Activated CD4-positive, alpha-beta T cell treated with anti-CD3 and anti-CD28 coated beads, Interleukin-2, amount 10 ng/mL, durations not matched to agents 24 days and 14 days (primary cell): ENCODE measurements at regions not wholly inside any gene's neighbourhood (a gene's known extent, or its start where the extent isn't known, plus 50 kb on each side); places are given as distances from the start of the nearest gene placed in this dataset.
"Not testable (repeated sequence)": the region's sequence is repeated elsewhere in the genome, so short reads cannot be mapped to it uniquely, and the experiment has no call there.

Experiments used
- DNase-seq: peaks from one replicate; pipeline ENCODE4 v3.0.0; 2022
- H3K27ac Mint-ChIP-seq: one replicate; pipeline ENCODE4 v1.8.0; 2022; ENCODE audit warnings: mild to moderate bottlenecking, mixed read lengths
- H3K27me3 Mint-ChIP-seq: one replicate; pipeline ENCODE4 v1.8.0; 2022; ENCODE audit warnings: mixed read lengths
- H3K36me3 Mint-ChIP-seq: one replicate; pipeline ENCODE4 v1.8.0; 2022; ENCODE audit warnings: low read depth, mild to moderate bottlenecking, mixed read lengths
- H3K4me1 Mint-ChIP-seq: one replicate; pipeline ENCODE4 v1.8.0; 2021; ENCODE audit warnings: mixed read lengths
- H3K4me3 Mint-ChIP-seq: one replicate; pipeline ENCODE4 v1.8.0; 2022; ENCODE audit warnings: mild to moderate bottlenecking, moderate library complexity, mixed read lengths
- H3K9me3 Mint-ChIP-seq: one replicate; pipeline ENCODE4 v1.8.0; 2021; ENCODE audit warnings: mixed read lengths
- intact Hi-C: fragments of 100-400 bp; cut with micrococcal nuclease; formaldehyde crosslinking; loops from one replicate; pipeline ENCODE4 v1.15.1; 2023

GRCh38 chr7:112937651-112938415, 147.6 kb upstream of the TMEM168 start:
- Mint-ChIP-seq H3K9me3 (peaks cover 5% of the 10 kb centered on the region), H3K27me3 (no peaks in the 10 kb centered on the region), H3K36me3 (peaks cover 6% of the 10 kb centered on the region), H3K4me3 (peak overlapping the region; percentile 95), H3K4me1 (peaks cover 26% of the 10 kb centered on the region), H3K27ac (no peak overlapping the region)
- no peak for DNase-seq
- intact Hi-C loops: no loop called here

GRCh38 chr7:112933598-112933997, 143.4 kb upstream of the TMEM168 start:
- Mint-ChIP-seq H3K27me3 (no peaks in the 10 kb centered on the region), H3K36me3 (peaks cover 6% of the 10 kb centered on the region), H3K4me3 (no peak overlapping the region), H3K9me3 (no peaks in the 10 kb centered on the region), H3K27ac (no peak overlapping the region), H3K4me1 (peaks cover 19% of the 10 kb centered on the region)
- DNase-seq: no peak
- intact Hi-C loops: no loop called here

GRCh38 chr7:112930787-112931186, 140.6 kb upstream of the TMEM168 start:
- H3K27ac Mint-ChIP-seq: no peak overlapping the region
- no peaks in the 10 kb centered on the region for H3K27me3 Mint-ChIP-seq
- DNase-seq: no peak
- no peaks in the 10 kb centered on the region for H3K9me3 Mint-ChIP-seq
- intact Hi-C loops: no loop called here
- H3K4me1 Mint-ChIP-seq: peaks cover 7% of the 10 kb centered on the region
- peaks cover 4% of the 10 kb centered on the region for H3K36me3 Mint-ChIP-seq
- H3K4me3 Mint-ChIP-seq: no peak overlapping the region

GRCh38 chr7:112929421-112929820, 139.2 kb upstream of the TMEM168 start:
- Mint-ChIP-seq H3K36me3 (peaks cover 2% of the 10 kb centered on the region), H3K27ac (no peak overlapping the region), H3K4me3 (no peak overlapping the region), H3K27me3 (no peaks in the 10 kb centered on the region), H3K4me1 (peaks cover 7% of the 10 kb centered on the region), H3K9me3 (no peaks in the 10 kb centered on the region)
- DNase-seq: no peak
- intact Hi-C loops: no loop called here

- intact Hi-C loops: no loop called here
- no peak overlapping the region for H3K27ac Mint-ChIP-seq
- no peak for DNase-seq
- H3K27me3 Mint-ChIP-seq: no peaks in the 10 kb centered on the region
- peaks cover 1% of the 10 kb centered on the region for H3K36me3 Mint-ChIP-seq
- H3K4me1 Mint-ChIP-seq: peaks cover 4% of the 10 kb centered on the region
- no peak overlapping the region for H3K4me3 Mint-ChIP-seq
- H3K9me3 Mint-ChIP-seq: no peaks in the 10 kb centered on the region
Observed at GRCh38 chr7:112926018-112926417, 135.8 kb upstream of the TMEM168 start.

- H3K9me3 Mint-ChIP-seq, H3K36me3 Mint-ChIP-seq, DNase-seq, H3K27me3 Mint-ChIP-seq, intact Hi-C loops, H3K4me3 Mint-ChIP-seq, H3K4me1 Mint-ChIP-seq, H3K27ac Mint-ChIP-seq: not testable (repeated sequence)
Observed at GRCh38 chr7:112922546-112922945, 132.4 kb upstream of the TMEM168 start.

GRCh38 chr7:112916431-112916830, 126.2 kb upstream of the TMEM168 start:
- H3K36me3 Mint-ChIP-seq: peaks cover 15% of the 10 kb centered on the region
- H3K9me3 Mint-ChIP-seq, H3K27me3 Mint-ChIP-seq, H3K27ac Mint-ChIP-seq, H3K4me3 Mint-ChIP-seq, DNase-seq, intact Hi-C loops, H3K4me1 Mint-ChIP-seq: not testable (repeated sequence)

- no peaks in the 10 kb centered on the region for H3K4me1 Mint-ChIP-seq
- peaks cover 27% of the 10 kb centered on the region for H3K36me3 Mint-ChIP-seq
- no peak overlapping the region for H3K4me3 Mint-ChIP-seq
- no peak for DNase-seq
- H3K9me3 Mint-ChIP-seq: peaks cover 7% of the 10 kb centered on the region
- no peak overlapping the region for H3K27ac Mint-ChIP-seq
- intact Hi-C loops: no loop called here
- H3K27me3 Mint-ChIP-seq: no peaks in the 10 kb centered on the region
Observed at GRCh38 chr7:112908086-112908485, 117.9 kb upstream of the TMEM168 start.

GRCh38 chr7:112907658-112908057, 117.5 kb upstream of the TMEM168 start:
- Mint-ChIP-seq H3K36me3 (peaks cover 24% of the 10 kb centered on the region), H3K27me3 (no peaks in the 10 kb centered on the region), H3K4me1 (no peaks in the 10 kb centered on the region), H3K27ac (no peak overlapping the region), H3K4me3 (no peak overlapping the region), H3K9me3 (peaks cover 7% of the 10 kb centered on the region)
- intact Hi-C loops: no loop called here
- DNase-seq: no peak

- Mint-ChIP-seq H3K27ac (no peak overlapping the region), H3K9me3 (peaks cover 7% of the 10 kb centered on the region), H3K4me1 (no peaks in the 10 kb centered on the region), H3K36me3 (peaks cover 19% of the 10 kb centered on the region), H3K27me3 (no peaks in the 10 kb centered on the region), H3K4me3 (no peak overlapping the region)
- intact Hi-C loops: no loop called here
- DNase-seq: no peak
Observed at GRCh38 chr7:112905950-112906349, 115.8 kb upstream of the TMEM168 start.

- no peak overlapping the region for H3K4me3 Mint-ChIP-seq
- no peak overlapping the region for H3K27ac Mint-ChIP-seq
- intact Hi-C loops: no loop called here
- no peaks in the 10 kb centered on the region for H3K4me1 Mint-ChIP-seq
- no peaks in the 10 kb centered on the region for H3K27me3 Mint-ChIP-seq
- no peak for DNase-seq
- H3K36me3 Mint-ChIP-seq: peaks cover 14% of the 10 kb centered on the region
- H3K9me3 Mint-ChIP-seq: peaks cover 7% of the 10 kb centered on the region
Observed at GRCh38 chr7:112905413-112905812, 115.2 kb upstream of the TMEM168 start.

- Mint-ChIP-seq H3K9me3 (no peaks in the 10 kb centered on the region), H3K27ac (no peak overlapping the region), H3K27me3 (no peaks in the 10 kb centered on the region), H3K36me3 (peaks cover 7% of the 10 kb centered on the region), H3K4me1 (no peaks in the 10 kb centered on the region), H3K4me3 (no peak overlapping the region)
- intact Hi-C loops: loop anchor here (1.0 to 2.0 kb wide), 2 partner anchors 348 to 522 kb away; no protein-coding TSS in a partner anchor
- DNase-seq: peak; percentile 83
Observed at GRCh38 chr7:112898432-112899290, 108.5 kb upstream of the TMEM168 start.

GRCh38 chr7:112897839-112898431, 107.7 kb upstream of the TMEM168 start:
- Mint-ChIP-seq H3K4me1 (no peaks in the 10 kb centered on the region), H3K4me3 (no peak overlapping the region), H3K27ac (no peak overlapping the region), H3K9me3 (no peaks in the 10 kb centered on the region), H3K36me3 (peaks cover 7% of the 10 kb centered on the region), H3K27me3 (no peaks in the 10 kb centered on the region)
- no peak for DNase-seq
- intact Hi-C loops: loop anchor here (1.0 to 2.0 kb wide), 2 partner anchors 348 to 523 kb away; no protein-coding TSS in a partner anchor

GRCh38 chr7:112896026-112896601, 105.9 kb upstream of the TMEM168 start:
- Mint-ChIP-seq H3K4me1 (no peaks in the 10 kb centered on the region), H3K36me3 (peaks cover 8% of the 10 kb centered on the region), H3K27ac (no peak overlapping the region), H3K27me3 (no peaks in the 10 kb centered on the region), H3K4me3 (no peak overlapping the region), H3K9me3 (no peaks in the 10 kb centered on the region)
- no peak for DNase-seq
- intact Hi-C loops: no loop called here
